K562 (cell line): ENCODE measurements at regions not wholly inside any gene's neighbourhood (a gene's known extent, or its start where the extent isn't known, plus 50 kb on each side); places are given as distances from the start of the nearest gene placed in this dataset.
A peak's percentile ranks its signal among the peaks of the same experiment; 100 is the strongest.

Experiments
- ATAC-seq: fragments of 200-7000 bp; cut with Tn5 transposase; 3 replicates; pipeline ENCODE4 v1.9.1; 2020; ENCODE audit warnings: moderate library complexity
- BruUV-seq: library from RNA; stranded (reverse); fragments of 400-500 nt; replicated peaks from 2 replicates; lab custom pipeline; 2021; lab: Mats Ljungman, UMichigan
- CTCF ChIA-PET: fragments of 300-600 bp; formaldehyde crosslinking; extraction: SDS; loops from one replicate; lab custom pipeline; 2021; ENCODE audit warnings: low intra/inter-chr PET ratio; lab: Yijun Ruan, JAX
- POLR2A ChIA-PET: fragments of 300-600, 350-650 bp; sonication (Branson Sonifier 250); formaldehyde crosslinking; extraction: SDS; loops from one replicate; lab custom pipeline; 2021; ENCODE audit warnings: antibody characterized with exemption, inconsistent platforms; lab: Yijun Ruan, JAX
- DNase-seq, 4 experiments: peaks; one replicate each; pipeline versions ENCODE4 v3.0.0 to v3.0.0-alpha.2; 2011 to 2018; ENCODE audit warnings: low spot score in 3 of 4, mixed read lengths in 3 of 4; ENCODE audit errors: extremely low read depth in 1 of 4
- FAIRE-seq: peaks from 2 replicates; lab custom pipeline; 2011; peaks lifted over from hg19 to GRCh38; lab: Jason Lieb, UNC
- H2AFZ ChIP-seq: 2 replicates; pipeline ENCODE4 v1.6.0; 2011; ENCODE audit warnings: low read depth, low read length, control low read depth, inconsistent platforms
- H3K27ac ChIP-seq: fragments of 200-600 bp; 3 replicates; pipeline ENCODE4 v1.8.0; 2011; ENCODE audit warnings: low read depth, mild to moderate bottlenecking, control low read depth, inconsistent platforms, low read length, moderate library complexity, mixed read lengths; ENCODE audit errors: extremely low read depth
- H3K27me3 ChIP-seq, 2 experiments: fragments of 300-600 bp in 1 of 2; 2 replicates in 1 of 2; 3 replicates in 1 of 2; pipeline versions ENCODE4 v1.6.0 to v1.8.0; 2011; ENCODE audit warnings: inconsistent platforms in 2 of 2, low read length in 2 of 2, mild to moderate bottlenecking in 1 of 2, mixed read lengths in 1 of 2, moderate library complexity in 1 of 2; ENCODE audit not compliant: control insufficient read depth in 2 of 2, insufficient read depth in 2 of 2
- H3K36me3 ChIP-seq: fragments of 300-600 bp; 3 replicates; pipeline ENCODE4 v1.8.0; 2011; ENCODE audit warnings: mild to moderate bottlenecking, low read length, inconsistent platforms; ENCODE audit not compliant: control insufficient read depth, insufficient read depth
- H3K4me1 ChIP-seq, 2 experiments: fragments of 200-600 bp in 1 of 2; replicated peaks in 1 of 2; 2 replicates in 1 of 2; 3 replicates in 1 of 2; pipeline versions ENCODE4 v1.5.1 to v1.8.0; 2011; ENCODE audit warnings: inconsistent platforms in 2 of 2, low read length in 2 of 2, mild to moderate bottlenecking in 1 of 2, mixed read lengths in 1 of 2, moderate library complexity in 1 of 2; ENCODE audit not compliant: control insufficient read depth in 2 of 2, insufficient read depth in 2 of 2
- H3K4me2 ChIP-seq: 2 replicates; pipeline ENCODE4 v1.6.1; 2011; ENCODE audit warnings: low read length, control low read depth, inconsistent platforms, mixed read lengths; ENCODE audit not compliant: insufficient read depth
- H3K4me3 ChIP-seq: fragments of 200-600 bp; sonication (generic), shearing (Covaris generic); 2 replicates; pipeline ENCODE4 v1.5.1; 2016; ENCODE audit warnings: control low read depth, inconsistent platforms
- H3K79me2 ChIP-seq: fragments of 200-600 bp; 3 replicates; pipeline ENCODE4 v1.8.0; 2011; ENCODE audit warnings: low read length, inconsistent platforms; ENCODE audit not compliant: control insufficient read depth, insufficient read depth
- H3K9ac ChIP-seq, 2 experiments: 2 replicates each; pipeline versions ENCODE4 v1.6.0 to v1.6.1; 2011; ENCODE audit warnings: low read depth in 2 of 2, low read length in 2 of 2, control low read depth in 1 of 2, inconsistent platforms in 1 of 2, mild to moderate bottlenecking in 1 of 2, mixed read lengths in 1 of 2; ENCODE audit not compliant: insufficient read depth in 1 of 2
- H3K9me1 ChIP-seq: one replicate; pipeline ENCODE4 v1.6.0; 2011; ENCODE audit warnings: inconsistent platforms, mild to moderate bottlenecking, low read length, moderate library complexity; ENCODE audit not compliant: control insufficient read depth, insufficient read depth
- H3K9me3 ChIP-seq: replicated peaks from 2 replicates; pipeline ENCODE4 v1.5.1; 2011; ENCODE audit warnings: low read depth, low read length, inconsistent platforms; ENCODE audit not compliant: control insufficient read depth, insufficient read depth
- H4K20me1 ChIP-seq: replicated peaks from 2 replicates; pipeline ENCODE4 v1.6.1; 2011; ENCODE audit warnings: low read length, inconsistent platforms, mixed read lengths; ENCODE audit not compliant: control insufficient read depth, insufficient read depth
- HEY1 ChIP-seq: fragments of 250-450 bp; sonication (Bioruptor Pico); IDR thresholded peaks from 2 replicates; pipeline ENCODE4 v1.5.0; 2020; ENCODE audit warnings: mild to moderate bottlenecking, moderate library complexity, borderline replicate concordance
- IFI16 ChIP-seq: fragments of 250-450 bp; sonication (Bioruptor Pico); IDR thresholded peaks from 2 replicates; pipeline ENCODE4 v2.1.2; 2022; ENCODE audit warnings: mild to moderate bottlenecking, inconsistent platforms
- MEF2D ChIP-seq: conservative IDR thresholded peaks from 2 replicates; pipeline ENCODE4 v1.6.1; 2016; ENCODE audit warnings: low read depth, missing genetic modification characterization, missing compliant biosample characterization
- MTA2 ChIP-seq: fragments of 450-650 bp; IDR thresholded peaks from 2 replicates; pipeline ENCODE4 v1.6.1; 2016; ENCODE audit warnings: low read depth
- POLR2G ChIP-seq: fragments of 200-400 bp; formaldehyde crosslinking; IDR thresholded peaks from 2 replicates; pipeline ENCODE4 v1.6.1; 2017; ENCODE audit warnings: low read depth, mild to moderate bottlenecking, antibody characterized with exemption, low read length, moderate library complexity
- RAD21 ChIP-seq, 2 experiments: fragments of 250-450 bp in 1 of 2; fragments of 450-650 bp in 1 of 2; sonication (Bioruptor Pico) in 1 of 2; formaldehyde crosslinking in 1 of 2; IDR thresholded peaks in 1 of 2; conservative IDR thresholded peaks in 1 of 2; 2 replicates each; pipeline versions ENCODE4 v1.4.0 to v1.8.0; 2020 to 2022; ENCODE audit warnings: mild to moderate bottlenecking in 2 of 2, moderate library complexity in 1 of 2
- RBM39 ChIP-seq: fragments of 200-400 bp; formaldehyde crosslinking; optimal IDR thresholded peaks from 2 replicates; pipeline ENCODE3; 2018; ENCODE audit warnings: low read depth, low read length
- RFX1 ChIP-seq: fragments of 450-650 bp; IDR thresholded peaks from 2 replicates; pipeline ENCODE4 v1.6.1; 2016; ENCODE audit warnings: mild to moderate bottlenecking, moderate library complexity
- SRSF7 ChIP-seq: fragments of 200-400 bp; formaldehyde crosslinking; optimal IDR thresholded peaks from 2 replicates; pipeline ENCODE3; 2017; ENCODE audit warnings: mild to moderate bottlenecking, low read depth, low read length
- TOE1 ChIP-seq, 2 experiments: fragments of 450-650 bp in 1 of 2; sonication (generic) in 1 of 2; formaldehyde crosslinking in 1 of 2; IDR thresholded peaks; 2 replicates each; pipeline versions ENCODE4 v1.7.1 to v1.8.0; 2016 to 2022; ENCODE audit warnings: borderline replicate concordance in 2 of 2, mild to moderate bottlenecking in 2 of 2, antibody characterized with exemption in 1 of 2, inconsistent platforms in 1 of 2, low read depth in 1 of 2, missing genetic modification reagents in 1 of 2, moderate library complexity in 1 of 2
- ZNF347 ChIP-seq: fragments of 450-650 bp; formaldehyde crosslinking; IDR thresholded peaks from 2 replicates; pipeline ENCODE4 v1.4.0; 2020; ENCODE audit warnings: low read depth, mild to moderate bottlenecking, moderate library complexity
- ZNF76 ChIP-seq: fragments of 250-450 bp; sonication (Bioruptor Pico); IDR thresholded peaks from 2 replicates; pipeline ENCODE4 v1.4.0; 2020; ENCODE audit warnings: mild to moderate bottlenecking, moderate library complexity, borderline replicate concordance
- ZZZ3 ChIP-seq: fragments of 450-650 bp; IDR thresholded peaks from 2 replicates; pipeline ENCODE4 v1.6.1; 2016; ENCODE audit warnings: antibody characterized with exemption, mild to moderate bottlenecking, moderate library complexity
- WGBS: fragments of 100-300 bp; shearing (Covaris generic); methylation state at CpG from one replicate; pipeline ENCODE4 v1.1.6; 2016; ENCODE audit warnings: low coverage, mixed read lengths; ENCODE audit not compliant: insufficient coverage; ENCODE audit errors: missing lambda C conversion rate; 5-methylcytosine and 5-hydroxymethylcytosine counted together
- in situ Hi-C: fragments of 300-500 bp; cut with MboI; formaldehyde crosslinking; loops from 4 replicates; pipeline ENCODE4 v1.15.0; 2018; ENCODE audit warnings: inconsistent platforms, mixed read lengths
- intact Hi-C: fragments of 100-400 bp; cut with micrococcal nuclease; formaldehyde crosslinking; loops from 2 replicates; pipeline ENCODE4 v1.14.2; 2022
- TF ChIP-seq, protein P1 (sequence below): fragments of 450-650 bp; IDR thresholded peaks from 2 replicates; pipeline ENCODE4 v1.6.1; 2017; ENCODE audit warnings: antibody characterized with exemption
- TF ChIP-seq, protein P2 (sequence below): fragments of 450-650 bp; IDR thresholded peaks from 2 replicates; pipeline ENCODE4 v1.6.1; 2016

DNA sequence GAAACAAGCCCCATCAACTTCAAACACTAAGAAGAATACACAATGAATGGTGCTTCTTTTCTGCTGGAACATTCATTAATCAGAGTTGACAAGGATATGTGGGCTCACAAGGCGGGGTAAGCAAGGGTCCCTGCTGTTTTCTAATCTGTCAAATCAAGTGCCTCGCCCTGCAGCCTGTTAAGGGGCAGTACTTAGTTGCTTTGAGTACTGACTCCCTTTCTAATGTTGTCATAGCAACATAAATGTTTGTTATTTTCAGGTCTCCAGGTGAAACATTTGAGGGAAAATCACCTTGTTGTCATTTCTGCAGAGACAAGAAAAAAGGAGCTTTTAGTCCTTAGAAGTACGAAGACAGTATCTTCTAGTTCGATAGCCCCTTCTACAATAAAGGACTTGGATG is 284.7 kb upstream of the PKDCC start:
- no peak for FAIRE-seq
- CTCF ChIA-PET, result no interaction called here
- WGBS, result 0% methylated on average over 4 of the region's 4 CpGs
- intact Hi-C loops, result no loop called here
- Histone ChIP-seq H3K4me3 (no peak overlapping the region), H3K27ac (no peak overlapping the region), H3K9ac (no peak overlapping the region), H3K9me3 (no peaks in the 10 kb centered on the region), H3K9me1 (no peaks in the 10 kb centered on the region), H3K79me2 (no peaks in the 10 kb centered on the region), H3K4me2 (no peak overlapping the region), H2AFZ (no peak overlapping the region), H3K27me3 (no peaks in the 10 kb centered on the region), H4K20me1 (no peaks in the 10 kb centered on the region), H3K36me3 (no peaks in the 10 kb centered on the region), H3K4me1 (no peaks in the 10 kb centered on the region)
- no TSS peak for BruUV-seq
- no peak for DNase-seq
- TF ChIP-seq RFX1, result peak; percentile 43
- no peak for TF ChIP-seq ZNF347 (CRISPR knock-in tag)
- TF ChIP-seq MTA2, result no peak
- TF ChIP-seq RBM39, result no peak
- POLR2A ChIA-PET, result no interaction called here
- in situ Hi-C loops, result no loop called here
- no peak for ATAC-seq

DNA sequence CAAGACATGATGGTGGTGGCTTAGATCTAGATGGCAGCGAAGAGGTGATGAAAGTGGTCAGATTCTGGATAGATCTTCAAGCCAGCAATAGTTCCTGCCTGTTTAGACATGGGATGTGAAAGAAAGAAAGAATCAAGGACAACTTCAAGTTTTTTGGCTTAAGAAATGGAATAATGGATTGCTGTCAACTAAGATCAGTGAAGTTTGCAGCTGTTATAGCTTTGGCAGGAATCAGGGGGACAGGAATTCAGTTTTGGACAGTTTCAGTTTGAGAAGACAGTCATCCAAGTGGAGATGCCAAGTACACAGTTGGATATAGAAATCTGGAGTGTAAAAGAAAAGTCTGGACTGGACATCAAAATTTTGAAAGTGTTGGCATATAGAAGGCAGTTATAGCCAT is 283.7 kb upstream of the PKDCC start:
- CTCF ChIA-PET, result no interaction called here
- intact Hi-C loops (no loop called here), in situ Hi-C loops (no loop called here)
- no peak overlapping the region for H3K4me2 ChIP-seq
- TF ChIP-seq, protein P1, sequence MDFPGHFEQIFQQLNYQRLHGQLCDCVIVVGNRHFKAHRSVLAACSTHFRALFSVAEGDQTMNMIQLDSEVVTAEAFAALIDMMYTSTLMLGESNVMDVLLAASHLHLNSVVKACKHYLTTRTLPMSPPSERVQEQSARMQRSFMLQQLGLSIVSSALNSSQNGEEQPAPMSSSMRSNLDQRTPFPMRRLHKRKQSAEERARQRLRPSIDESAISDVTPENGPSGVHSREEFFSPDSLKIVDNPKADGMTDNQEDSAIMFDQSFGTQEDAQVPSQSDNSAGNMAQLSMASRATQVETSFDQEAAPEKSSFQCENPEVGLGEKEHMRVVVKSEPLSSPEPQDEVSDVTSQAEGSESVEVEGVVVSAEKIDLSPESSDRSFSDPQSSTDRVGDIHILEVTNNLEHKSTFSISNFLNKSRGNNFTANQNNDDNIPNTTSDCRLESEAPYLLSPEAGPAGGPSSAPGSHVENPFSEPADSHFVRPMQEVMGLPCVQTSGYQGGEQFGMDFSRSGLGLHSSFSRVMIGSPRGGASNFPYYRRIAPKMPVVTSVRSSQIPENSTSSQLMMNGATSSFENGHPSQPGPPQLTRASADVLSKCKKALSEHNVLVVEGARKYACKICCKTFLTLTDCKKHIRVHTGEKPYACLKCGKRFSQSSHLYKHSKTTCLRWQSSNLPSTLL, result no peak
- TF ChIP-seq ZNF76 (CRISPR knock-in tag) (no peak), MEF2D (tag) (no peak), HEY1 (CRISPR knock-in tag) (no peak), TOE1 (IDR thresholded peaks at IDR 0.05; ENCODE audit: borderline replicate concordance) (no peak), TOE1 (CRISPR knock-in tag; IDR thresholded peaks at IDR 0.05; ENCODE audit: borderline replicate concordance, low read depth) (no peak), POLR2G (no peak), RAD21 (CRISPR knock-in tag; conservative IDR thresholded peaks at IDR 0.05 in 1 of 2, IDR thresholded peaks at IDR 0.05 in 1 of 2) (no peak), SRSF7 (no peak), IFI16 (no peak), ZZZ3 (no peak)
- TF ChIP-seq, protein P2, sequence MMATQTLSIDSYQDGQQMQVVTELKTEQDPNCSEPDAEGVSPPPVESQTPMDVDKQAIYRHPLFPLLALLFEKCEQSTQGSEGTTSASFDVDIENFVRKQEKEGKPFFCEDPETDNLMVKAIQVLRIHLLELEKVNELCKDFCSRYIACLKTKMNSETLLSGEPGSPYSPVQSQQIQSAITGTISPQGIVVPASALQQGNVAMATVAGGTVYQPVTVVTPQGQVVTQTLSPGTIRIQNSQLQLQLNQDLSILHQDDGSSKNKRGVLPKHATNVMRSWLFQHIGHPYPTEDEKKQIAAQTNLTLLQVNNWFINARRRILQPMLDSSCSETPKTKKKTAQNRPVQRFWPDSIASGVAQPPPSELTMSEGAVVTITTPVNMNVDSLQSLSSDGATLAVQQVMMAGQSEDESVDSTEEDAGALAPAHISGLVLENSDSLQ, result no peak
- no peaks in the 10 kb centered on the region for H3K36me3 ChIP-seq
- no peak overlapping the region for H3K4me3 ChIP-seq
- H3K9me1 ChIP-seq, result no peaks in the 10 kb centered on the region
- POLR2A ChIA-PET, result no interaction called here
- DNase-seq (no peak), ATAC-seq (no peak), FAIRE-seq (no peak)
- no peak overlapping the region for H3K9ac ChIP-seq
- no peaks in the 10 kb centered on the region for H4K20me1 ChIP-seq
- BruUV-seq, result no TSS peak
- no peaks in the 10 kb centered on the region for H3K4me1 ChIP-seq
- H3K27ac ChIP-seq, result no peak overlapping the region
- 0% methylated on average over 1 of the region's 1 CpG for WGBS
- H3K9me3 ChIP-seq, result no peaks in the 10 kb centered on the region
- H2AFZ ChIP-seq, result no peak overlapping the region
- H3K79me2 ChIP-seq, result no peaks in the 10 kb centered on the region
- H3K27me3 ChIP-seq, result no peaks in the 10 kb centered on the region
